ENCODE measurements at regions not wholly inside any gene's neighbourhood (a gene's known extent, or its start where the extent isn't known, plus 50 kb on each side); places are given as distances from the start of the nearest gene placed in this dataset.
"Not testable (repeated sequence)": the region's sequence is repeated elsewhere in the genome, so short reads cannot be mapped to it uniquely, and the experiment has no call there.

DNA sequence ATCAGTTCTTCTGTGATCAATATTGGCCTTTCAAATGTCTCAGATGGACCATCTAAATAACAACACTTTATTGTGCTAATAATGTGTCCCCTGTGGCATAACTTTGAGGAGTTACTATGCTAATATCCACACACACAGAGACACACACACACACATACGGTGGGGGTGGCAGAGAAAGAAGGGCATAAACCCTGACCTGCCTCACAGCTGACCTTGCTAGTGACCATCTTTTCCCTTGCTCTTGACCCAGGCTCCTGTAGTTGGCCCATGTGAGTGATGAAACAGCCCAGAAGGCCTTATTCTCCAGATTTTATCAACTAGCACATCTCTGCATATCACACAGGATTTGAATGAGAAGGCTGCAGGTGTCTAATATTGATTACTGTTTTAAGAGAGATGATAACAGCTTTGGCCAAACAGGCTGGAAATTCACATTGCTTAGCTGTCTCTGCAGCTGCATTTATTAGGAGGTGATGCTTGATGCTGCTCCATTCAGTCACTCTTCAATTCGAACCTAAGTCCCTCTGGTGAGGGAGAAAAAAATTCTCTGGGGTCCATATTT, 176.4 kb downstream of the ACTR3 start:
- no peak for DNase-seq (ENCODE audit: low spot score)

DNA sequence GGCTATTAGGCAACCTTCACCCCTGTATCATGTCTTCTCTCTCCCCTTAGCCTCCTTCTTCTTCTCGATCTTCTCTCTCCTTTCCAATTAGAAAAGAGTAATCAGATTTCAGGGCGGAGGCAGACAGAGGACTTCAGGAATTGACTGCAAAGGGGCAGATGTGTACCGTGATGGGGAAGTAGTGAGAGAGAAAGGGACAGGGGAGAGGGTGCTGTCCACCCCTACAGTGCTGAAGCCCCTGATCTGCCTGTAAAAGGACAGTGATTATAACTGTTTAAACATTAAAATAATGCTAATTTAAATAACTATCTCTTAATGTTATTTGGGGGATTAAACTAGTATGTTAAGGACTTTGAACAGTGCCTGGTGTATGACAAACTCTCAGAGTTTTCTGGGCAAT, 178.5 kb downstream of the ACTR3 start:
- DNase-seq (ENCODE audit: low spot score): peak; percentile 14

DNA sequence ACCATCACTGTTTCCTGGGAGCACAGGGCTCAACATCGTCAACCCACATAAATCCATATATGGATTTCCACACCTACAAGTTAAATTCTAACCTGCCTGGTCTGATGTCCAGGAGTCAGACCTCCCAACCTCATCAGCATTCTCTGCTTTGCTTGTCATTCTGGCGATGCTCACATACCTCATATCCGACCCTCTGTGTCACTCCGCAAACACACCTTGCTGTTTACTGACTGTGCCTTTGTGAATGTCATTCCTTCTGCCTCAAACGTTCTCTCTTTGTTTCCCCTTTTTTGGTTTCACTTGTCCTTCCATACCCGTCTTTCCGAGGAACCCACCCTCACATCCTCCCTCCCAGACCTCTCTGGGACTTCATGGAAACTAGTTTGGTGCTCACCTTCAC, 187.1 kb downstream of the ACTR3 start:
- no peak for DNase-seq (ENCODE audit: low spot score)

DNA sequence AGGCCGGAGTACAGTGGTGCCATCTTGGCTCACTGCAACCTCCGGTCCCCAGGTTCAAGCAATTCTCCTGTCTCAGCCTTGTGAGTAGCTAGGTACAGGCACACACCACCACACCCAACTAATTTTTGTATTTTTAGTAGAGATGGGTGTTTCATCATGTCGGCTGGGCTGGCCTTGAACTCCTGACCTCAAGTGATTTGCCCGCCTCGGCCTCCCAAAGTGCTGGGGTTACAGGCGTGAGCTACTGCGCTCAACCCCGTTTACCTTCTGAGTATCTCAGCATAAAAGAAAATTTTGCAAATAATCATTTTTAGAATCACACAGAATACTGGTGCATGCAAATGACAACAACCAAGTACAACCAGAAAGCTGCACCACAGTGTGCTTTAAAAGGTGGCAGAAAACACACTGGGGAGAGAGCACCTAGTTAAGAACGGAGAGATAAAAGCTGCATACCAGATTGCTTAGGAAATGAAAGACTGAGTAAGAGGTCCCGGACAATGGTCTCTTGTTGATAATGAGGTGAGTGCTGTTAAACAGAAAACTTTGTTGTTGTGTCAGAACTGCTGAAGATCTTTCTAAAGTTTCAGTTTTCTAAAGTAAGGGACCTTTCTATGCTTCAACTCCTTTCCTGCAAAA, 189.6 kb downstream of the ACTR3 start:
- DNase-seq (ENCODE audit: low spot score): no peak

GRCh38 chr2:114082731-114083433, 193.0 kb downstream of the ACTR3 start:
- DNase-seq (ENCODE audit: low spot score): no peak

DNA sequence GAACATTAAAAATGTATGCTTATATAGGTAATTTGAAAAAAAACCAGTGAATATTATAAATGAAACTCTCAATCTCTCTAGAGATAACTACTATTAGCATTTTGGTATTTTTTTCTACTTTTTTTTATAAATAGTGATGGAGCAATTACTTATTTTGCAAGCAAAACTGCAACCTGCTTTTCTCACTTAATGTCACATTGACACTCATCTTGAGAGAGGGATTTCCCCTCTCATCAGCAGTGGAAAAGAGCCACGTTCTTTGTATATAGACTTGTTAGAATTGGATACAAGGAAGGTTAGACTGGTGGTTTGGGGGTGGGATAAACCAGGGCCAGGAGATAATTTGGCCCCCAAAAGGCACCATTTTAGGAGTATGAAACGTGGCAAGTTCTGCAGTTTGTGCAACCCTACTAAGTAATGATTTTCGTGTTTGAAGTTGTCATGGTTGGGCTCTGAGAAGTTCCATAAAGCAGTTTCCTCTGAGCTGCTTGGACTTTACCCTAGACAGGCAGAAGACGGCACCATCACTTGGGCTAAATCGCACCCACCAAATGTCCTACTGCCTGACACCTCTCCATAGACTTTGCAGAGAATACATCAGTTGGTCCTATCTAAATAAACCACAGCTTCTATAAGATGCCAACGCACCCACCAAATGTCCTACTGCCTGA, 194.0 kb downstream of the ACTR3 start:
- DNase-seq (ENCODE audit: low spot score): no peak

GRCh38 chr2:114085238-114085637, 195.3 kb downstream of the ACTR3 start:
- no peak for DNase-seq (ENCODE audit: low spot score)

- DNase-seq (ENCODE audit: low spot score): no peak
Observed at GRCh38 chr2:114085992-114086391, 196.1 kb downstream of the ACTR3 start.

DNA sequence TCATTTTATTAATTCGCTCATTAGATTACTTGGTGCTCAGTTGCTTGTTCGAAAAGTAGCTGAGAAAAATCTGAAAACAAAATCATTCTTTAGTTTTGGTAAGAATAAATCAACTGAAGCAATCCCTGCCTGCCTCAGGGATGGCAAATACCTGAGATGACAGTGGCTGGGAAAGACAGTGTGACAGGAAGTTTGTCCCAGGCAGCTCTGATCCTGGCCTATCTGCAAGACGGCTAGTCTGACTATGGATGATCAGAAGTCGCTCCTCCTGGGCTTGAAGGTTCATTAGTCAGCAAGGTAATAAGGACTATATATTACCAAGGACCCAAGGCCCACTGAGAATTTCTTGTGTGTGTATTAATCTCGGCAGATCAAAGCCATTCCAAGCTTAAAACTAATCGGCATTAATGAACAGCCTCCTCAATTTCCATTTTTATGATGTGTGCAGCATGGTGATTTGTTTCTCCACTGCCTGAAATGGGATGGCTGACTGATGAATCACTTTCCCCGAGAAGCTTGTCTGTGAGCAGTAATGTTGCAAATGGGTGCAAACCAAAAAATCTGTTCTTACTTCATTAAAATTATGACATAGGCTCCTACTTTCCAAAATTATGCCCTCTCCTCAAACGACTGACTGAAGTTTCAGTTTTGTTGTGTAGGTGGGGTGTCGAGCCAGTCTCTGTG, 199.9 kb downstream of the ACTR3 start:
- DNase-seq (ENCODE audit: low spot score): no peak

DNA sequence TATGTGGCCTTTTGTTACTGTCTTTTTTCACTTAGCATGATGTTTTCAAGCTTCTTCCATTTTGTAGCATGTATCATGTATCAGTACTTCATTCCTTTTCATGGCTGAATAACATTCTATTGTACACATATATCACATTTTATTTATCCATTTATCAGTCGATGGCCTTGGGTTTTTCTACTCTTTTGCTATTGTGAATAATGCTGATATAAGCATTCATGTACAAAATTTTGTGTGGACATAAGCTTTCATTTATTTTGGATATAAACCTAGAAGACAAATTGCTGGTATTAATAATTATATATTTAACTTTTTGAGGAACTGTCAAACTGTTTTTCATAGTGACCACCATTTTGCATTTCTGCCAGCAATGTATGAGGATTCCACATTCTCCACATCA, 201.1 kb downstream of the ACTR3 start:
- no peak for DNase-seq (ENCODE audit: low spot score)

GRCh38 chr2:114108249-114108648, 218.4 kb downstream of the ACTR3 start:
- no peak for DNase-seq (ENCODE audit: low spot score)

DNA sequence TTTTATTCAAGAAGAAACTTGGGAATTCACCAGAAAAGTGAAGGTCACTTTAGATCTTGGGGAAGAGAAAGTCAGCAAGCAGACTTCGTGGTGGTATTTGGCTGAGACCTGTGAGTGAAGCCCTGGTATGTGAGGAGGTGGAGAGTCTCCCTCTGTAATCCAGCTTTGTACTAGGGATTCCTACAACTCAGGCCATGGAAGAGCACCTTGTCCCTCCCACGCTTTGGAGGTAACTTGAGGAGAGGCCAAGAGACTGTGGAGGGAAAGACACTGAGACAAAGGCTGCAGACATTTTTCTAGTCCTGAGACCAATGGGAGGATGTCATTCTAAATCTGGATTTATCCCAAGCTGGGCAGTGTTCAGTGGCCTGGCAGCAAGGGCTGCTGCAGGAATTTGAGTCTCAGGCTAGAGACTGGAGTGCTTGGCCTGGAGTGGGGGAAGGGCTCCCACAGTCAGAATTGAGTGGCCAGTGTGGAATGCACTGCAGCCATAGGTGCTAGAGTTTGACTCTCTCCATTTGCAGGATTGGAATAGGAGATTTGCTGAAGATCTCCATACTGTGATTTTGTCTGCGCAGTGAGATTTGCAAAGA, 219.0 kb downstream of the ACTR3 start:
- DNase-seq (ENCODE audit: low spot score): no peak

DNA sequence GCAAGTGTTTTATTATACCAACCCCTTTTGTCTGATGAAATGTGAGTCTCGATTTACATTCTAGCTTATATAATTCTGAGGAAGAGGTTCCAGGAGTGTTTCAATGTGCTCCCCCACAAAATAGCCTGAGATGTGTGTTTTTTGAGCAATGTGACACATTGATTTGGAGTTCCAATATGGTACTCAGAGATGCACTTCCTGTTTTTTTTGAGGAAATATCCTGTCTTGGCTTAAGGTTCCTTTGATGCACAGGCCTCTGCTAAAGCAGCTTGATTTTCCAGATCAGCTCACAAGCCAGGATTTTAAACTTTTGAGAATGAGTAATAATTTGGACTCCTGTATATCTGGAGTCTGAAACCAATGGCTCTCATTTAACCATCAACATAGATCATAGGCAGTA, 221.4 kb downstream of the ACTR3 start:
- no peak for DNase-seq (ENCODE audit: low spot score)

DNA sequence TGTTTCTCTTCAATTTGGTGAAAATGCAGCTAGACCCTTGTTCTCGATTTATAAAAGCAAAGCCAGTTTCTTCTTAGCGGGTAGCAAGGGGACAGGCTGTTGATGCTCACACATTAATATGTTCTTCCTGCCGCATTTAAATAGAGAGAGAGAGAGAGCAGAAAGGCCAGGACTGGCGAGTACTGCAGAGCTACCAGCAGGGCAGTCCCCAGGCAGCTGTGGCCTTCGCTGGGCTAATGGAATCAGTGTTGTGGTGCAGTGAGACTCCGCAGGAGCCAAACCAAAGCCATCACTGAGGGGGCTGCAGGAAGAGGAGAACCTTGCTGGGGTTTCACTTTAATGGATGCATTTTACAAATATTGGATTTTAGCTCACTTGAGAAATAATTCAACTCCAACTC, 223.6 kb downstream of the ACTR3 start:
- no peak for DNase-seq (ENCODE audit: low spot score)

GRCh38 chr2:114118088-114118487, 228.2 kb downstream of the ACTR3 start:
- DNase-seq (ENCODE audit: low spot score): no peak

DNA sequence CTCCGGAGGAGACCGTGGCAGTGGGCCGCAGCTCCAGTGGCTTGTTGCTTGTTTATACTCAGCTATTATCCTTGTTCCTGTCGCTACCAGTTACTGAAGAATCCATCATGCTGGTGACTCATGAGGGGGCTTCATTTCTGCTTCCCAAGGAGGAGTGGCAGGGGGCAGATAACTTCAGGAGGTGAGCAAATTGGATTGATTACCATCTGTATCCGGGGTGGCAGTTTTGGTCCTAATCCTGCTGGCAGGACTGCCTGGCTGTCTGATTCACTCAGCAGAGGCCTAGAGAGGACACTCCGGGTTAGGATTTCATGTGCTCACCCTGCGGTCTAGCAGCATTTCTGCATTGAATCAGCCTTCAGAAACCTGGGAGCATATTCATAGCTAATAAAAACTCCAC, 230.0 kb downstream of the ACTR3 start:
- no peak for DNase-seq (ENCODE audit: low spot score)

GRCh38 chr2:114122930-114123329, 233.0 kb downstream of the ACTR3 start:
- DNase-seq (ENCODE audit: low spot score): no peak

GRCh38 chr2:114123925-114124324, 234.0 kb downstream of the ACTR3 start:
- no peak for DNase-seq (ENCODE audit: low spot score)

GRCh38 chr2:114127372-114127771, 237.5 kb downstream of the ACTR3 start:
- no peak for DNase-seq (ENCODE audit: low spot score)

DNA sequence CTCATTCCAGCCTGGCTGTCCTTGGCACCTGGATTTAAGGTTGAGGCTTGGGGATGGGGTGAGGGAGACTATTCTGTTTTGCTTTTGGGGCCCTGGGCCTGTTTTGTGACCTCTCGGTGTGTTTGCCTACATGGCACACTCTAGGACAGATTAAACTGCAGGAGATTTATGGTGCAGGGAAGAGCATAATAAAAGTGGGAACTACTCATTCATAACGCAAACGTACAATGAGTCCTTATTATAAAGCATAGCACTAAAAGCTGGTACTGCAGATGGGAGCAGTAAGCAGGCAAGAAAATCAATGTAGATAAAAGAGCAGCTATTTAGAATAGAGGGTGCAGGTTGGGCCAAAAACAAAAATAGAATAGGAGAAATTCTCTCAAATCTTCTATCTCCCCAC, 238.4 kb downstream of the ACTR3 start:
- DNase-seq (ENCODE audit: low spot score): no peak

DNA sequence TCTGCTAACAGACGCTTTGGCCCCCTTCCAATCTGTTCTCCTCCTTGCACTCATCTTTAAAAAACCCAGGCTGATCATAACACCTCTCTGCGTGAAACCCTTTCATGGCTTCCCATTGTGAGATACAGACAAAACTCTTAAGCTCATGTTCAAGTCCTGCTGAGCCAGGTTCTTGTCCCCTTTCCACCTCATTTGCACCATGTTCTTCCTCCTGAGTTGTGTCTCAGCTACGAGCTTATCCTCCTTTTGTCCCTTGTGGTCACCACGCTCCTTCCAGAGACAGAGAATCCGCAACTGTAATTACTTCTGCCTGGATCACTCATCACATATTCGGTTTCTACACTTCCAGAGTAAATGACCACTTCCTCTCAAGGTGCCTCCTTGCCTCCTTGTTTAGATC, 238.8 kb downstream of the ACTR3 start:
- no peak for DNase-seq (ENCODE audit: low spot score)

DNA sequence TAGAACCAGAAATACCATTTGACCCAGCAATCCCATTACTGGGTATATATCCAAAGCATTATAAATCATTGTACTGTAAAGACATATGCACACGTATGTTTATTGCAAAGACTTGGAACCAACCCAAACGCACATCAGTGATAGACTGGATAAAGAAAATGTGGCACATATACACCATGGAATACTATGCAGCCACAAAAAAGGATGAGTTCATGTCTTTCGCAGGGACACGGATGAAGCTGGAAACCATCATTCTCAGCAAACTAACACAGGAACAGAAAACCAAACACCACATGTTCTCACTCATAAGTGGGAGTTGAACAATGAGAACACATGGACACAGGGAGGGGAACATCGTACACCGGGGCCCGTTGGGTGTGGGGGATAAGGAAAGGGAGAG, 242.2 kb downstream of the ACTR3 start:
- not testable (repeated sequence) for DNase-seq (ENCODE audit: low spot score)

Measured in RKO (cell line).